ENCODE measurements at regions not wholly inside any gene's neighbourhood (a gene's known extent, or its start where the extent isn't known, plus 50 kb on each side); places are given as distances from the start of the nearest gene placed in this dataset.

DNA sequence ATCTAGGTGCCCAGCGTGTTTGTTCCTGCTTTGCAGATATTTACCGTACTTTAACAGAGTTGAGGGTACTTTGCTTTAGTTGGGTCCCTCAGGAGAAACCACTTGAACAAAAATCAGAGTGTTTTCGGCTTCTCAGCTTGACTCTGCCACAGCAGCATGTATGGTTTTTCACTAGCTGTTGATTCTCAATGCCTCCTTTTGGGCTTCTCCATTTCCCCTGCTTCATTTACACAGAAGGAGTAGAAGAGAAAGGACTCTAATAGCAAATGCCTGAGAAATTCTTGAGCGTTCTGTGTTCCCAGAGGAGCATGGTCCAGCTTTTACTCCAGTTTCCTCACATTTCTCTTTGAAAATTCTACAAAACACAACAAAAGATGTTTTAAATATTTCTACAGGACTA, 252.1 kb upstream of the CCDC179 start:
- TF ChIP-seq, protein P1, sequence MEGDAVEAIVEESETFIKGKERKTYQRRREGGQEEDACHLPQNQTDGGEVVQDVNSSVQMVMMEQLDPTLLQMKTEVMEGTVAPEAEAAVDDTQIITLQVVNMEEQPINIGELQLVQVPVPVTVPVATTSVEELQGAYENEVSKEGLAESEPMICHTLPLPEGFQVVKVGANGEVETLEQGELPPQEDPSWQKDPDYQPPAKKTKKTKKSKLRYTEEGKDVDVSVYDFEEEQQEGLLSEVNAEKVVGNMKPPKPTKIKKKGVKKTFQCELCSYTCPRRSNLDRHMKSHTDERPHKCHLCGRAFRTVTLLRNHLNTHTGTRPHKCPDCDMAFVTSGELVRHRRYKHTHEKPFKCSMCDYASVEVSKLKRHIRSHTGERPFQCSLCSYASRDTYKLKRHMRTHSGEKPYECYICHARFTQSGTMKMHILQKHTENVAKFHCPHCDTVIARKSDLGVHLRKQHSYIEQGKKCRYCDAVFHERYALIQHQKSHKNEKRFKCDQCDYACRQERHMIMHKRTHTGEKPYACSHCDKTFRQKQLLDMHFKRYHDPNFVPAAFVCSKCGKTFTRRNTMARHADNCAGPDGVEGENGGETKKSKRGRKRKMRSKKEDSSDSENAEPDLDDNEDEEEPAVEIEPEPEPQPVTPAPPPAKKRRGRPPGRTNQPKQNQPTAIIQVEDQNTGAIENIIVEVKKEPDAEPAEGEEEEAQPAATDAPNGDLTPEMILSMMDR (IDR thresholded peaks at IDR 0.05) = no peak
- no peak for TF ChIP-seq ZFX (IDR thresholded peaks at IDR 0.05; ENCODE audit: borderline replicate concordance)
